Gastroesophageal sphincter (tissue), 3 donors: ENCODE measurements at regions not wholly inside any gene's neighbourhood (a gene's known extent, or its start where the extent isn't known, plus 50 kb on each side); places are given as distances from the start of the nearest gene placed in this dataset.

ENCODE experiments used
- EP300 ChIP-seq: sonication (generic); formaldehyde crosslinking; IDR thresholded peaks from one replicate; pipeline ENCODE4 v1.6.1; 2017; ENCODE audit warnings: antibody characterized with exemption, mild to moderate bottlenecking
- POLR2A ChIP-seq, 2 donors: fragments of 450-650 bp; IDR thresholded peaks; one replicate each; pipeline ENCODE4 v1.6.1; 2017; ENCODE audit warnings: antibody characterized with exemption in 2 of 2, mild to moderate bottlenecking in 2 of 2, moderate library complexity in 1 of 2
- POLR2AphosphoS5 ChIP-seq: sonication (generic); formaldehyde crosslinking; IDR thresholded peaks from one replicate; pipeline ENCODE4 v1.6.1; 2017; ENCODE audit warnings: antibody characterized with exemption
- TF ChIP-seq, protein P1 (sequence below), 4 experiments: fragments of 200-600 bp in 2 of 4; fragments of 450-650 bp in 2 of 4; sonication (generic) in 1 of 4; IDR thresholded peaks; one replicate each; pipeline ENCODE4 v1.5.1; 2017 to 2019; ENCODE audit warnings: antibody characterized with exemption in 4 of 4, mild to moderate bottlenecking in 2 of 4, moderate library complexity in 2 of 4

DNA sequence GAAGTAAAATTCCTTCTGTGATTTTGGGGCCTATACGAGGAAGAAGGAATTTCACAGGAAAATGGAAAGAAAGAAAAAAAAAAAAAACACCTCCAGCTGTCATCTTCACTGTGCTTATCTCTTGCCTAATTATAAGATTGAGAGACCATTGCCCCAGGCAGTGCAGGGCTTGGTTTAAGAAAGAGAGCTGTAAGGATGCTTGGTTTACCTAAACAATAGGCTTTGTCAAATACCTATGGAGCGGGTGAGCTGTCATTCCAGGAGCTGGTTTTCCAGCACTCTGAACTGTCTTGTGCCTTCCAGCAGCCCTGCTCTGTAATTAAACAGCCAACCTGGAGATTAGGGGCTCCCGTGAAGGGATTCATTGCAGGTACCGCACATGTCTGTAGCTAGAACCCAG, 137.8 kb downstream of the EDN3 start:
- TF ChIP-seq POLR2A (IDR thresholded peaks at IDR 0.05) (no peak), EP300 (no peak), POLR2AphosphoS5 (no peak)
- TF ChIP-seq, protein P1, sequence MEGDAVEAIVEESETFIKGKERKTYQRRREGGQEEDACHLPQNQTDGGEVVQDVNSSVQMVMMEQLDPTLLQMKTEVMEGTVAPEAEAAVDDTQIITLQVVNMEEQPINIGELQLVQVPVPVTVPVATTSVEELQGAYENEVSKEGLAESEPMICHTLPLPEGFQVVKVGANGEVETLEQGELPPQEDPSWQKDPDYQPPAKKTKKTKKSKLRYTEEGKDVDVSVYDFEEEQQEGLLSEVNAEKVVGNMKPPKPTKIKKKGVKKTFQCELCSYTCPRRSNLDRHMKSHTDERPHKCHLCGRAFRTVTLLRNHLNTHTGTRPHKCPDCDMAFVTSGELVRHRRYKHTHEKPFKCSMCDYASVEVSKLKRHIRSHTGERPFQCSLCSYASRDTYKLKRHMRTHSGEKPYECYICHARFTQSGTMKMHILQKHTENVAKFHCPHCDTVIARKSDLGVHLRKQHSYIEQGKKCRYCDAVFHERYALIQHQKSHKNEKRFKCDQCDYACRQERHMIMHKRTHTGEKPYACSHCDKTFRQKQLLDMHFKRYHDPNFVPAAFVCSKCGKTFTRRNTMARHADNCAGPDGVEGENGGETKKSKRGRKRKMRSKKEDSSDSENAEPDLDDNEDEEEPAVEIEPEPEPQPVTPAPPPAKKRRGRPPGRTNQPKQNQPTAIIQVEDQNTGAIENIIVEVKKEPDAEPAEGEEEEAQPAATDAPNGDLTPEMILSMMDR (IDR thresholded peaks at IDR 0.05): no peak
